Endometrial microvascular endothelial cells (primary cell): ENCODE measurements at regions not wholly inside any gene's neighbourhood (a gene's known extent, or its start where the extent isn't known, plus 50 kb on each side); places are given as distances from the start of the nearest gene placed in this dataset.

Experiments used
- in situ Hi-C: cut with HindIII; loops from 2 replicates; pipeline ENCODE4 v1.10.0; 2017; ENCODE audit warnings: low sequenced_read_pairs, low pct_unique_long_range_greater_than_20kb; ENCODE audit errors: inconsistent ontology term

GRCh38 chr6:157755032-157755745, 67.9 kb upstream of the SNX9 start:
- in situ Hi-C loops, result loop anchor here (10.0 kb wide), 1 partner anchor 70 kb away; the partner anchor contains the start of gene SNX9

GRCh38 chr6:157755746-157756411, 67.2 kb upstream of the SNX9 start:
- in situ Hi-C loops, result loop anchor here (10.0 kb wide), 1 partner anchor 69 kb away; the partner anchor contains the start of gene SNX9

GRCh38 chr6:157756708-157757429, 66.2 kb upstream of the SNX9 start:
- in situ Hi-C loops, result loop anchor here (10.0 kb wide), 1 partner anchor 68 kb away; the partner anchor contains the start of gene SNX9

- in situ Hi-C loops, result loop anchor here (10.0 kb wide), 1 partner anchor 67 kb away; the partner anchor contains the start of gene SNX9
These were observed 65.3 kb upstream of the SNX9 start for GRCh38 chr6:157757430-157758403.

GRCh38 chr6:157758516-157759023, 64.5 kb upstream of the SNX9 start:
- in situ Hi-C loops, result loop anchor here (10.0 kb wide), 1 partner anchor 66 kb away; the partner anchor contains the start of gene SNX9

- in situ Hi-C loops, result loop anchor here (10.0 kb wide), 1 partner anchor 66 kb away; the partner anchor contains the start of gene SNX9
These were observed 64.0 kb upstream of the SNX9 start for GRCh38 chr6:157759028-157759427.

GRCh38 chr6:157760137-157760536, 62.9 kb upstream of the SNX9 start:
- in situ Hi-C loops, result no loop called here

- in situ Hi-C loops, result no loop called here
These were observed 62.3 kb upstream of the SNX9 start for GRCh38 chr6:157760589-157761330.

GRCh38 chr6:157761331-157761921, 61.6 kb upstream of the SNX9 start:
- in situ Hi-C loops, result no loop called here

GRCh38 chr6:157761926-157762325, 61.1 kb upstream of the SNX9 start:
- in situ Hi-C loops, result no loop called here

- in situ Hi-C loops, result no loop called here
These were observed 60.4 kb upstream of the SNX9 start for GRCh38 chr6:157762636-157763035.

- in situ Hi-C loops, result no loop called here
These were observed 59.7 kb upstream of the SNX9 start for GRCh38 chr6:157763129-157763903.

GRCh38 chr6:157763904-157764177, 59.2 kb upstream of the SNX9 start:
- in situ Hi-C loops, result no loop called here

GRCh38 chr6:157764178-157765068, 58.6 kb upstream of the SNX9 start:
- in situ Hi-C loops, result no loop called here

- in situ Hi-C loops, result no loop called here
These were observed 55.9 kb upstream of the SNX9 start for GRCh38 chr6:157766901-157767774.
